Skeletal muscle satellite cell (primary cell): ENCODE measurements at regions not wholly inside any gene's neighbourhood (a gene's known extent, or its start where the extent isn't known, plus 50 kb on each side); places are given as distances from the start of the nearest gene placed in this dataset.
"Not testable (repeated sequence)": the region's sequence is repeated elsewhere in the genome, so short reads cannot be mapped to it uniquely, and the experiment has no call there.

Source experiments
- H3K27me3 ChIP-seq: 2 replicates; pipeline ENCODE4 v1.7.0; 2013; ENCODE audit warnings: low read length; ENCODE audit not compliant: control insufficient read depth, insufficient read depth
- H3K36me3 ChIP-seq: 2 replicates; pipeline ENCODE4 v1.7.0; 2013; ENCODE audit warnings: mild to moderate bottlenecking, control low read depth, low read length; ENCODE audit not compliant: insufficient read depth
- H3K4me1 ChIP-seq: 2 replicates; pipeline ENCODE4 v1.7.0; 2013; ENCODE audit warnings: low read length; ENCODE audit not compliant: control insufficient read depth, insufficient read depth
- H3K4me2 ChIP-seq: 2 replicates; pipeline ENCODE4 v1.7.0; 2013; ENCODE audit warnings: mild to moderate bottlenecking, low read length
- H3K4me3 ChIP-seq: 2 replicates; pipeline ENCODE4 v1.7.0; 2013; ENCODE audit warnings: low read length
- H3K9ac ChIP-seq: 2 replicates; pipeline ENCODE4 v1.7.0; 2013; ENCODE audit warnings: mild to moderate bottlenecking, low read depth, low read length, moderate library complexity
- H3K9me3 ChIP-seq: replicated peaks from 2 replicates; pipeline ENCODE4 v1.7.0; 2013; ENCODE audit warnings: mild to moderate bottlenecking, control low read depth, low read length

GRCh38 chr2:36179668-36180269, 175.8 kb upstream of the CRIM1 start:
- not testable (repeated sequence) for H3K9me3 ChIP-seq, H3K36me3 ChIP-seq, H3K4me1 ChIP-seq, H3K4me2 ChIP-seq, H3K27me3 ChIP-seq, H3K4me3 ChIP-seq, H3K9ac ChIP-seq

DNA sequence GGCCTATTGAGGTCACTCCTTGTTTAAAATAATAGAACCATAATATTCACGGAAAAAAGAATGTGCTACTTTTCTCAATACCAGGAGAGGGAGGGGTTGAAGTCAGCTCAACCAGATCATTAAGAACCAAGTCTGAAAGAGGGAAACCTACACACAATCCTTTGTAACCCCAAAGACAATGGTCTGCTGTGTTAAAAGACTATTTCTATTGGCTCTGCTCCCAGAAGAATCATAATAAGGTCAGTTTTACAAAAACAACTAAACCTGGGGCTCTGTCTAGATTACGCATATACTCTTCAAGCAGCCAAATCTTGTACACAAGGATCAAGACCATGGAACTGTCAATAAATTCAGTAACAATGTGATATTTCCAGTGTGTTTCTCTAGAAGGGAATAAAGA, 177.2 kb upstream of the CRIM1 start:
- H3K4me3 ChIP-seq = no peak overlapping the region
- no peaks in the 10 kb centered on the region for H3K4me1 ChIP-seq
- H3K4me2 ChIP-seq = no peak overlapping the region
- no peak overlapping the region for H3K9ac ChIP-seq
- no peaks in the 10 kb centered on the region for H3K36me3 ChIP-seq
- no peaks in the 10 kb centered on the region for H3K27me3 ChIP-seq
- H3K9me3 ChIP-seq = no peaks in the 10 kb centered on the region

- Histone ChIP-seq H3K9me3 (no peaks in the 10 kb centered on the region), H3K36me3 (no peaks in the 10 kb centered on the region), H3K9ac (no peak overlapping the region), H3K27me3 (no peaks in the 10 kb centered on the region), H3K4me3 (no peak overlapping the region), H3K4me2 (no peak overlapping the region), H3K4me1 (no peaks in the 10 kb centered on the region)
Measured at GRCh38 chr2:36177282-36177681, 178.3 kb upstream of the CRIM1 start.

DNA sequence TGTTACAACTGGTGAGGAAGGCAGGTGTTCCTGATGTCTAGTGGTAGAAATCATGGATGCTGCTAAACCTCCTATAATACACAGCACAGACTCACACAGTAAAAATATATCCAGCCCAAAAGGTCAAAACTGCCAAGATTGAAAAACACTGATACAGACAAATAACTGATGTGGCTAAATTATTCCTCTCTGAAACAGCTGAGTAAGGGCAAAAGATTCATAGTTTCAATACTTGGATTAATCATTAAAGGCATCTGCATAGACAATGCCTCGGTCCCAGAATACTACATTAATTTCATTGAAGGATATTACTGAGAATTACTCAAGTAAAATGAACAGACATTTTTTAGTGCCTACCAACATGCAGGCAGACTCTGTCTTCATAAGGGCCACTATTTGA, 180.7 kb upstream of the CRIM1 start:
- H3K27me3 ChIP-seq = peaks cover 4% of the 10 kb centered on the region
- H3K4me3 ChIP-seq = no peak overlapping the region
- no peaks in the 10 kb centered on the region for H3K4me1 ChIP-seq
- H3K4me2 ChIP-seq = no peak overlapping the region
- no peaks in the 10 kb centered on the region for H3K36me3 ChIP-seq
- no peak overlapping the region for H3K9ac ChIP-seq
- H3K9me3 ChIP-seq = no peaks in the 10 kb centered on the region

DNA sequence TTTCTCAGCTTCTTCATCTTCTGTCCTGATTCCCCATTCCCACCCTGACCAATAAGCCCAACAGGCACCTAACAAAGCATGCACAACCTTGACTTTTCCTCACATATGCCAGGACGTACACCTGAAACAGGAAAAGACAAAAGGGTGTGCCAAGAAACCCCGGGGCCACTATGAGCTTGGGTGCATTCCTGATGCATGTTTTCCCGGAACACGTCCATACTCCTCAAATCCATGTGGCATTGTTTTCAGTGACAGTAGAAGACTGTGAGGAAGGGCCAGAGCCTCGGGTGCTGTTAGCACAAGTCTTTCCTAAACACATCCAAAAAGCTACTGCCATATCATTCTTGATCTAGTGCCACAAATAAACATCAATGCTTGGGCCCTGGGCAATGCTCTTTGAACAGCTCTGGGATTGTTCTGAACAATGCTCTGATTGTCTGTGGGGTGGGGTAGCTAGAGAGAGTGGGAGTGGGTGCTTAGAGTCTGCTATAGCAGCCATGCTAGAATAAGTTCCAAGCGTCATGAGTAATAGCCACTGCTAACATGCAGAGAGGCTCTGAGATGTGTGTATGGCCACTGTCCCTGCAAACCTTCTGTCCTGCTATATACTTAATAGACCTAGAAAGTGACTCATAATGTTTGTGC, 181.7 kb upstream of the CRIM1 start:
- H3K9ac ChIP-seq = no peak overlapping the region
- H3K4me3 ChIP-seq = no peak overlapping the region
- no peaks in the 10 kb centered on the region for H3K9me3 ChIP-seq
- H3K4me1 ChIP-seq = no peaks in the 10 kb centered on the region
- H3K36me3 ChIP-seq = no peaks in the 10 kb centered on the region
- H3K4me2 ChIP-seq = no peak overlapping the region
- peaks cover 4% of the 10 kb centered on the region for H3K27me3 ChIP-seq

DNA sequence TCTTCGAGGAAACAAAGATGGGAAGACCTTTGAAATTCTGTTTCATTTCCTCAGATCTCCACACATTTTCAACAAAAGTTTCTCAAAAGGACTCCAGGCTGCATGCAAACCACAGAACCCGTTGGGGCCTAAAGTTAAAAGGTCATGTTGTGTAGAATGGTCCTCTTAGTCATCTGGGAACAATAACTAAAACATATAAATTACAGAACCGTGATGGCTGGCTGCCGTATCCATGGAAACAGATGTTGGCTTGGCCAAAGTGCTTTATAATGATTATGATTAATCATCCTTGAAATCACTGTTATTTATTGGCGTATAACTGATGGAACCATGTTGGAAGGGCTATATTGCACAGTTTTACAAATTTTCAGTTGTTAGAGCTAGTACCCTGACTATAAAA, 182.8 kb upstream of the CRIM1 start:
- Histone ChIP-seq H3K4me3 (no peak overlapping the region), H3K36me3 (no peaks in the 10 kb centered on the region), H3K9me3 (no peaks in the 10 kb centered on the region), H3K9ac (no peak overlapping the region), H3K4me2 (no peak overlapping the region), H3K4me1 (no peaks in the 10 kb centered on the region), H3K27me3 (peaks cover 4% of the 10 kb centered on the region)

DNA sequence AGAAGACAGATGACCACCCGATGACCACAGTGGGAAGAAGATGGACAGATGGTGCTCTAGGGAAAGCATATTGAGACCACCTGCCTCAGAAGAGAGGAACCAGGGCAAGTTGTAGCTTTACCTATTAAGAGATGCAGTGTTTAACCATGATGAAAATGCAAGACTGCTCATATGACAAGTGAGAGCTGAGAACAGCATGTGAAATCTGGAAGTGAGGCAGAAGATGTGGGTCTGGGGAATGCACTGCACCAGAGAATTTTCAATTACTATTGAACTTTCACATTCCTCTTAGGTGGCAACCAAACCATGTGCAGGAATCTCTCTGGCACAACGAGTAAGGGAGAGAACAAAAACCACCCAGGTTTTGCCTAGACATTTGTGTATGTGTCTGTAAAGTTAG, 184.8 kb upstream of the CRIM1 start:
- no peak overlapping the region for H3K4me3 ChIP-seq

GRCh38 chr2:36169843-36170242, 185.7 kb upstream of the CRIM1 start:
- Histone ChIP-seq H3K4me2 (no peak overlapping the region), H3K27me3 (peaks cover 4% of the 10 kb centered on the region), H3K36me3 (no peaks in the 10 kb centered on the region), H3K4me1 (no peaks in the 10 kb centered on the region), H3K4me3 (no peak overlapping the region), H3K9me3 (no peaks in the 10 kb centered on the region), H3K9ac (no peak overlapping the region)

More for the DNA sequence above, 184.8 kb upstream of the CRIM1 start:
- no peak overlapping the region for H3K9ac ChIP-seq
- H3K4me2 ChIP-seq = no peak overlapping the region
- peaks cover 4% of the 10 kb centered on the region for H3K27me3 ChIP-seq
- no peaks in the 10 kb centered on the region for H3K9me3 ChIP-seq
- no peaks in the 10 kb centered on the region for H3K36me3 ChIP-seq
- H3K4me1 ChIP-seq = no peaks in the 10 kb centered on the region

- H3K4me1 ChIP-seq = no peaks in the 10 kb centered on the region
Measured at GRCh38 chr2:36168115-36168514, 187.5 kb upstream of the CRIM1 start.

DNA sequence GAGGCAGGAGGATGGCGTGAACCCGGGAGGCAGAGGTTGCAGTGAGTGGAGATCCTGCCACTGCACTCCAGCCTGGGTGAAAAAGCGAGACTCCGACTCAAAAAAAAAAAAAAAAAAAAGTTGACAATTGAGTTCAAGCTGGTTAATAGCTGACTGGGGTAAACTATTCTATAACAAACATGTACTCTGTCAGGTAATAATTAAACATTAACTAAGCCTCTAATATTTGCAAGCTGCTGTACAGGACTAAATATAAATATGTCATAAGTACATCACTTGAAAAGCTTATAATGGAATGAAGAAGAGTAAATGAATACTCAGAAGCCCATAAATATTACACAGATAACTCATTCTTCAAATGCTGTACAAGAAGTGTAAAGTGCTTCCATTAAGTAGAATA, 190.4 kb upstream of the CRIM1 start:
- H3K27me3 ChIP-seq = no peaks in the 10 kb centered on the region
- no peaks in the 10 kb centered on the region for H3K9me3 ChIP-seq

More at GRCh38 chr2:36168115-36168514, 187.5 kb upstream of the CRIM1 start:
- Histone ChIP-seq H3K27me3 (peaks cover 4% of the 10 kb centered on the region), H3K4me3 (no peak overlapping the region), H3K4me2 (no peak overlapping the region), H3K9me3 (no peaks in the 10 kb centered on the region), H3K36me3 (no peaks in the 10 kb centered on the region), H3K9ac (no peak overlapping the region)

DNA sequence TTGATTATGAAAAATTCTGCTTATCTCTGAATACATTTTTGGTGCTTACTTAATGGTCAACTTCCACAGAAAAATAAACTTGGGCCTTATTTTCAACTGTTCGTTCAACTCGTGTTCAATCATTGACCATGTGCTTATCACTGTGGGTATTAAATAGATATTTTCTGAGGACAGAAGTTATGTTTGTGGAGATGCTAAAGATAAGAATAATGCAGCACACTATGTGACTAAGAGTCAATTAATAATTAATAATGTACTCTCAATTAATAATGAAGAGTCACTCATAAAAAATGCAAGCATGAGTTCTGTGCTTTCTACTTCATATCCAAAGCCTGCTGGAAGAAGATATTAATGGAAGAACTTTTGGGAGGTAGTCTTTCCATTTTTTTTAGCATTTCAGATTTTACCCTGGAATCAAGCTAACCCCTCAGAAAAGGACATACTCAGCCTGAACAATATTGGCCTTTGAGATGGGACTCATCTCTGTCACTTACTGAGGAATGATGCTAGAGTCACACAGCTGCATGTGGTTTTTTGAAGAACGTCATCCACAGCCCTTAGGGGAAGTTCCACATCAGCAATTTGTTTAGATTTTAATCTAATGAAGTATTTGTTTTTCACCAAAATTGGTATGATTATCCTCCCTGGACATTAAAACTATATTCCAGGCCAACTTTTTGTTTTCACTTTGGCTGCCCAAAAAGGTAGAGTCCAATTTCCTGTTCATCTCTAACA, 191.9 kb upstream of the CRIM1 start:
- H3K9ac ChIP-seq = no peak overlapping the region
- H3K27me3 ChIP-seq = no peaks in the 10 kb centered on the region
- H3K4me3 ChIP-seq = no peak overlapping the region
- H3K4me2 ChIP-seq = no peak overlapping the region
- no peaks in the 10 kb centered on the region for H3K36me3 ChIP-seq
- no peaks in the 10 kb centered on the region for H3K4me1 ChIP-seq
- no peaks in the 10 kb centered on the region for H3K9me3 ChIP-seq

More for the DNA sequence above, 190.4 kb upstream of the CRIM1 start:
- no peak overlapping the region for H3K4me3 ChIP-seq
- H3K4me1 ChIP-seq = no peaks in the 10 kb centered on the region
- no peaks in the 10 kb centered on the region for H3K36me3 ChIP-seq
- no peak overlapping the region for H3K4me2 ChIP-seq
- no peak overlapping the region for H3K9ac ChIP-seq

DNA sequence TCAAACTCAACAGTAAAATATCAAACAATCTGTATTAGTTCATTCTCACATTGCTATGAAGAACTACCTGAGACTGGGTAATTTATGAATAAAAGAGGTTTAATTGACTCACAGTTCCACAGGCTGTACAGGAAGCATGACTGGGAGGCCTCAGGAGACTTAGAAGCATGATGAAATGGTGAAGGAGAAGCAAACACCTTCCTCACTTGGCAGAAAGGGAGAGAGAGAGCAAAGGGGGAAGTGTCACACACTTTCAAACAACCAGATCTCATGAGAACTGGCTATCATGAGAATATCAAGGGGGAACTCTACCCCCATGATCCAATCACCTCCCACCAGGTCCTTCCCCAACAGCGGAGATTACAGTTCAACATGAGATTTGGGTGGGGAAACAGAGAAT, 198.5 kb upstream of the CRIM1 start:
- not testable (repeated sequence) for H3K4me3 ChIP-seq, H3K4me2 ChIP-seq

More for the DNA sequence above, 198.5 kb upstream of the CRIM1 start:
- not testable (repeated sequence) for H3K27me3 ChIP-seq, H3K9me3 ChIP-seq, H3K4me1 ChIP-seq, H3K36me3 ChIP-seq, H3K9ac ChIP-seq
